ENCODE measurements at regions not wholly inside any gene's neighbourhood (a gene's known extent, or its start where the extent isn't known, plus 50 kb on each side); places are given as distances from the start of the nearest gene placed in this dataset.

- TF ChIP-seq EZH2 (IDR thresholded peaks at IDR 0.05; ENCODE audit: low read length, unreplicated experiment) (no peak), CTCF (conservative IDR thresholded peaks at IDR 0.05; ENCODE audit: low read depth, low read length) (no peak), EZH2phosphoT487 (IDR thresholded peaks at IDR 0.05; ENCODE audit: borderline replicate concordance, low read length) (no peak)
Measured at GRCh38 chr4:138500869-138501268, 258.7 kb upstream of the SLC7A11 start.

Measured in PC-3 (cell line).